H1 (cell line): ENCODE measurements at regions not wholly inside any gene's neighbourhood (a gene's known extent, or its start where the extent isn't known, plus 50 kb on each side); places are given as distances from the start of the nearest gene placed in this dataset.
A peak's percentile ranks its signal among the peaks of the same experiment; 100 is the strongest.

Source experiments
- CTCF ChIA-PET: fragments of 300-600 bp; sonication (Branson Sonifier 250); formaldehyde crosslinking; loops from one replicate; lab custom pipeline; 2021; ENCODE audit not compliant: partially characterized antibody; lab: Charles Lee
- POLR2A ChIA-PET: fragments of 300-600 bp; sonication (Branson Sonifier 250); formaldehyde crosslinking; loops from one replicate; lab custom pipeline; 2021; ENCODE audit warnings: inconsistent platforms; ENCODE audit not compliant: partially characterized antibody; lab: Charles Lee
- DNase-seq, 2 experiments: peaks; one replicate each; pipeline versions ENCODE4 v3.0.0 to v3.0.0-alpha.2; 2010 to 2022; ENCODE audit warnings: low spot score in 2 of 2, low read depth in 1 of 2, mixed read lengths in 1 of 2
- FAIRE-seq: peaks from 2 replicates; lab custom pipeline; 2011; peaks lifted over from hg19 to GRCh38; lab: Jason Lieb, UNC
- H2AFZ ChIP-seq: 2 replicates; pipeline ENCODE4 v1.8.1; 2012; ENCODE audit warnings: low read length, inconsistent platforms
- H2AK5ac ChIP-seq: 2 replicates; pipeline ENCODE4 v1.6.1; 2013; ENCODE audit warnings: low read depth, low read length
- H2BK120ac ChIP-seq: replicated peaks from 2 replicates; pipeline ENCODE3; 2013; ENCODE audit warnings: low read depth, low read length, inconsistent platforms
- H2BK12ac ChIP-seq: 2 replicates; pipeline ENCODE4 v1.6.1; 2013; ENCODE audit warnings: low read depth, low read length
- H2BK15ac ChIP-seq: 2 replicates; pipeline ENCODE4 v1.6.1; 2013; ENCODE audit warnings: low read length
- H2BK20ac ChIP-seq: 2 replicates; pipeline ENCODE4 v1.6.1; 2013; ENCODE audit warnings: low read length
- H2BK5ac ChIP-seq: 2 replicates; pipeline ENCODE4 v1.6.1; 2013; ENCODE audit warnings: low read depth, low read length
- H3K14ac ChIP-seq: 2 replicates; pipeline ENCODE4 v1.6.1; 2013; ENCODE audit warnings: inconsistent platforms; ENCODE audit not compliant: insufficient read length
- H3K18ac ChIP-seq: 2 replicates; pipeline ENCODE4 v1.6.1; 2013; ENCODE audit warnings: low read length; ENCODE audit errors: extremely low read depth
- H3K23ac ChIP-seq: 2 replicates; pipeline ENCODE4 v1.6.1; 2013; ENCODE audit warnings: inconsistent platforms; ENCODE audit not compliant: insufficient read length
- H3K23me2 ChIP-seq: 2 replicates; pipeline ENCODE4 v1.6.1; 2013; ENCODE audit warnings: low read depth, low read length
- H3K27ac ChIP-seq: 2 replicates; pipeline ENCODE4 v1.6.1; 2011; ENCODE audit warnings: low read depth, low read length, inconsistent platforms
- H3K27me3 ChIP-seq, 4 experiments: replicated peaks in 1 of 4; 1 replicate in 1 of 4; 2 replicates in 3 of 4; pipeline versions ENCODE4 v1.6.1 to v1.8.1; 2011 to 2013; ENCODE audit warnings: low read length in 3 of 4, mild to moderate bottlenecking in 3 of 4, inconsistent platforms in 2 of 4, mixed read lengths in 2 of 4, moderate library complexity in 1 of 4; ENCODE audit not compliant: control insufficient read depth in 3 of 4, insufficient read depth in 3 of 4; ENCODE audit errors: extremely low read depth in 1 of 4
- H3K36me3 ChIP-seq, 4 experiments: 2 replicates each; pipeline versions ENCODE4 v1.6.1 to v1.8.1; 2011 to 2013; ENCODE audit warnings: mild to moderate bottlenecking in 4 of 4, low read length in 3 of 4, moderate library complexity in 2 of 4, control low read depth in 1 of 4, inconsistent platforms in 1 of 4; ENCODE audit not compliant: insufficient read depth in 4 of 4, control insufficient read depth in 2 of 4
- H3K4ac ChIP-seq: replicated peaks from 2 replicates; pipeline ENCODE3; 2013; ENCODE audit warnings: low read length, low read depth, mixed read lengths, inconsistent platforms; ENCODE audit not compliant: insufficient read length
- H3K4me1 ChIP-seq, 4 experiments: replicated peaks in 1 of 4; 1 replicate in 1 of 4; 2 replicates in 3 of 4; pipeline versions ENCODE4 v1.6.1 to v1.8.1; 2011 to 2013; ENCODE audit warnings: low read length in 3 of 4, inconsistent platforms in 2 of 4, mixed read lengths in 1 of 4; ENCODE audit not compliant: insufficient read depth in 4 of 4, control insufficient read depth in 3 of 4
- H3K4me2 ChIP-seq, 2 experiments: 2 replicates each; pipeline versions ENCODE4 v1.6.1 to v1.8.1; 2011 to 2013; ENCODE audit warnings: low read depth in 2 of 2, low read length in 2 of 2, control low read depth in 1 of 2, inconsistent platforms in 1 of 2, mild to moderate bottlenecking in 1 of 2; ENCODE audit not compliant: insufficient read depth in 1 of 2
- H3K4me3 ChIP-seq, 4 experiments: fragments of 200-600, 300-600 bp in 1 of 4; sonication (generic), shearing (Covaris generic), sonication (Bioruptor Twin) in 1 of 4; 2 replicates each; pipeline versions ENCODE4 v1.5.1 to v1.8.1; 2011 to 2016; ENCODE audit warnings: low read length in 4 of 4, low read depth in 3 of 4, control low read depth in 2 of 4, inconsistent platforms in 2 of 4, mild to moderate bottlenecking in 2 of 4, mixed read lengths in 1 of 4, moderate library complexity in 1 of 4; ENCODE audit not compliant: insufficient read depth in 2 of 4; ENCODE audit errors: extremely low read depth in 1 of 4
- H3K56ac ChIP-seq: replicated peaks from 2 replicates; pipeline ENCODE3; 2013; ENCODE audit warnings: low read depth, mild to moderate bottlenecking, mixed read lengths, low read length, inconsistent platforms; ENCODE audit not compliant: insufficient read length
- H3K79me1 ChIP-seq: 2 replicates; pipeline ENCODE4 v1.6.1; 2013; ENCODE audit warnings: low read depth, low read length, control low read depth
- H3K79me2 ChIP-seq, 2 experiments: 2 replicates each; pipeline versions ENCODE4 v1.6.1 to v1.8.1; 2012 to 2013; ENCODE audit warnings: low read length in 2 of 2, mild to moderate bottlenecking in 2 of 2, inconsistent platforms in 1 of 2; ENCODE audit not compliant: insufficient read depth in 2 of 2, control insufficient read depth in 1 of 2
- H3K9ac ChIP-seq, 4 experiments: replicated peaks in 1 of 4; 1 replicate in 1 of 4; 2 replicates in 3 of 4; pipeline versions ENCODE4 v1.6.1 to v1.8.1; 2011 to 2013; ENCODE audit warnings: low read depth in 3 of 4, low read length in 3 of 4, control low read depth in 2 of 4, mild to moderate bottlenecking in 2 of 4, moderate library complexity in 2 of 4, inconsistent platforms in 1 of 4; ENCODE audit errors: extremely low read depth in 1 of 4
- H3K9me3 ChIP-seq, 2 experiments: 2 replicates each; pipeline versions ENCODE4 v1.6.1 to v1.8.1; 2012 to 2013; ENCODE audit warnings: mild to moderate bottlenecking in 2 of 2, moderate library complexity in 2 of 2, control low read depth in 1 of 2, inconsistent platforms in 1 of 2, low read depth in 1 of 2, low read length in 1 of 2, mixed read lengths in 1 of 2; ENCODE audit not compliant: insufficient read depth in 2 of 2
- H4K20me1 ChIP-seq, 2 experiments: replicated peaks in 1 of 2; 2 replicates each; pipeline versions ENCODE3 to v1.8.1; 2011 to 2013; ENCODE audit warnings: inconsistent platforms in 2 of 2, low read length in 2 of 2, mild to moderate bottlenecking in 1 of 2; ENCODE audit not compliant: insufficient read depth in 2 of 2, control insufficient read depth in 1 of 2
- H4K5ac ChIP-seq: 2 replicates; pipeline ENCODE4 v1.6.1; 2013; ENCODE audit warnings: low read length, low read depth, mixed read lengths, inconsistent platforms; ENCODE audit not compliant: insufficient read length
- H4K8ac ChIP-seq: 2 replicates; pipeline ENCODE4 v1.8.0; 2013; ENCODE audit warnings: mild to moderate bottlenecking, moderate library complexity, low read length, inconsistent platforms; ENCODE audit not compliant: insufficient read depth; ENCODE audit errors: extremely low read depth
- H4K91ac ChIP-seq: replicated peaks from 2 replicates; pipeline ENCODE3; 2013; ENCODE audit warnings: low read length, mixed read lengths, inconsistent platforms; ENCODE audit not compliant: insufficient read length
- ASH2L ChIP-seq: fragments of 200-600, 300-600 bp; sonication (generic); IDR thresholded peaks from one replicate; pipeline ENCODE4 v1.7.1; 2017; ENCODE audit warnings: low read length
- ATF2 ChIP-seq: IDR thresholded peaks from 2 replicates; pipeline ENCODE4 v1.6.1; 2012; ENCODE audit warnings: low read length, inconsistent platforms
- EGR1 ChIP-seq: IDR thresholded peaks from 2 replicates; pipeline ENCODE4 v1.6.1; 2011; ENCODE audit warnings: low read depth, low read length, borderline replicate concordance
- HDAC2 ChIP-seq, 2 experiments: fragments of 300-600 bp in 1 of 2; sonication (generic) in 1 of 2; IDR thresholded peaks; 2 replicates each; pipeline ENCODE4 v1.6.1; 2011 to 2012; ENCODE audit warnings: low read depth in 2 of 2, low read length in 2 of 2, mild to moderate bottlenecking in 2 of 2, moderate library complexity in 2 of 2, borderline replicate concordance in 1 of 2, inconsistent platforms in 1 of 2
- HDAC6 ChIP-seq: IDR thresholded peaks from one replicate; pipeline ENCODE4 v1.7.1; 2012; ENCODE audit warnings: low read depth, mild to moderate bottlenecking, inconsistent platforms, low read length, moderate library complexity
- NANOG ChIP-seq: IDR thresholded peaks from 2 replicates; pipeline ENCODE4 v1.6.1; 2011; ENCODE audit warnings: low read length, low read depth, mild to moderate bottlenecking, inconsistent platforms; ENCODE audit not compliant: insufficient read depth, poor library complexity, severe bottlenecking
- PHF8 ChIP-seq: fragments of 200-600 bp; sonication (generic); conservative IDR thresholded peaks from 2 replicates; pipeline ENCODE4 v1.7.1; 2012; ENCODE audit warnings: low read depth, mild to moderate bottlenecking, inconsistent platforms, low read length, moderate library complexity
- POLR2A ChIP-seq, 2 experiments: IDR thresholded peaks; 1 replicate in 1 of 2; 2 replicates in 1 of 2; pipeline ENCODE4 v1.6.1; 2011; ENCODE audit warnings: low read depth in 2 of 2, low read length in 2 of 2, mild to moderate bottlenecking in 2 of 2; ENCODE audit errors: control extremely low read depth in 1 of 2
- POU5F1 ChIP-seq: IDR thresholded peaks from 2 replicates; pipeline ENCODE4 v1.6.1; 2011; ENCODE audit warnings: low read depth, mild to moderate bottlenecking, low read length, moderate library complexity
- SIX5 ChIP-seq: IDR thresholded peaks from 2 replicates; pipeline ENCODE4 v1.6.1; 2011; ENCODE audit warnings: mild to moderate bottlenecking, low read depth, low read length
- SP1 ChIP-seq: IDR thresholded peaks from 2 replicates; pipeline ENCODE4 v1.6.1; 2011; ENCODE audit warnings: low read depth, low read length
- SRF ChIP-seq: IDR thresholded peaks from 2 replicates; pipeline ENCODE4 v1.6.1; 2011; ENCODE audit warnings: mild to moderate bottlenecking, low read depth, low read length, moderate library complexity
- SUZ12 ChIP-seq: fragments of 200-600 bp; sonication (generic); IDR thresholded peaks from 2 replicates; pipeline ENCODE4 v1.6.1; 2012; ENCODE audit warnings: mild to moderate bottlenecking, inconsistent platforms, low read length, moderate library complexity, mixed read lengths
- WGBS, 2 experiments: shearing (Covaris generic) in 1 of 2; methylation state at CpG; one replicate each; pipeline versions ENCODE4 v1.1.6 to v1.1.7; 2013 to 2015; ENCODE audit warnings: low lambda C conversion rate in 2 of 2, mixed read lengths in 2 of 2, inconsistent platforms in 1 of 2, low coverage in 1 of 2, missing lambda C conversion rate in 1 of 2; ENCODE audit not compliant: insufficient replicate concordance in 2 of 2, insufficient coverage in 1 of 2, insufficient read length in 1 of 2; ENCODE audit errors: extremely low coverage in 1 of 2, missing lambda C conversion rate in 1 of 2; 5-methylcytosine and 5-hydroxymethylcytosine counted together

- ChIA-PET POLR2A (no interaction called here), CTCF (interaction anchor here (1.0 to 3.5 kb wide), 17 partner anchors 11 to 1519 kb away, joined by 3 to 47 read pairs (median 6); no protein-coding TSS in a partner anchor)
- no peak overlapping the region for H3K18ac ChIP-seq
- H2BK15ac ChIP-seq, result no peak overlapping the region
- no peaks in the 10 kb centered on the region for H3K36me3 ChIP-seq
- H3K4me3 ChIP-seq, result no peak overlapping the region
- H2BK120ac ChIP-seq, result no peak overlapping the region
- no peaks in the 10 kb centered on the region for H3K79me2 ChIP-seq
- no peak overlapping the region for H2AK5ac ChIP-seq
- H3K23me2 ChIP-seq, result peaks cover 4% of the 10 kb centered on the region; the same call in 1 of the 2 replicates
- H3K4me1 ChIP-seq, result peaks cover 0 to 5% (median 1%) of the 10 kb centered on the region in 4 experiments; a peak in 1 of 7 replicates
- no peak overlapping the region for H2BK20ac ChIP-seq
- no peak overlapping the region for H4K8ac ChIP-seq
- H3K4me2 ChIP-seq, result no peak overlapping the region
- H3K79me1 ChIP-seq, result no peaks in the 10 kb centered on the region
- H4K91ac ChIP-seq, result no peak overlapping the region
- H3K27ac ChIP-seq, result no peak overlapping the region
- no peak overlapping the region for H3K9ac ChIP-seq
- 89% methylated on average over 6 of the region's 6 CpGs; no CpG with 5 or more reads in 1 of the 2 experiments for WGBS, 2 experiments
- no peak for DNase-seq
- 0 out of 2 replicates have a peak overlapping the region, but pooled peaks have one; percentile 68 for H2AFZ ChIP-seq
- H3K4ac ChIP-seq, result no peak overlapping the region
- no peaks in the 10 kb centered on the region for H3K9me3 ChIP-seq
- no peak overlapping the region for H2BK5ac ChIP-seq
- H4K20me1 ChIP-seq, result no peaks in the 10 kb centered on the region
- no peak overlapping the region for H3K56ac ChIP-seq
- no peak for FAIRE-seq
- H3K23ac ChIP-seq, result no peak overlapping the region
- no peak overlapping the region for H4K5ac ChIP-seq
- no peak overlapping the region for H2BK12ac ChIP-seq
- H3K27me3 ChIP-seq, result peaks cover 0 to 3% (median 1%) of the 10 kb centered on the region in 4 experiments; a peak in 3 of 7 replicates
- no peak overlapping the region for H3K14ac ChIP-seq
- TF ChIP-seq SIX5 (no peak), EGR1 (no peak), POU5F1 (no peak), HDAC2 (IDR thresholded peaks at IDR 0.05; ENCODE audit: borderline replicate concordance in 1 of 2, low read depth in 2 of 2, low read length in 2 of 2) (no peak), SP1 (no peak), HDAC6 (no peak), SUZ12 (no peak), POLR2A (IDR thresholded peaks at IDR 0.05; ENCODE audit: control extremely low read depth in 1 of 2, low read depth in 2 of 2, low read length in 2 of 2) (no peak), PHF8 (no peak), ASH2L (no peak), ATF2 (no peak), SRF (no peak), NANOG (no peak)
These were observed 287.1 kb upstream of the G2E3 start for GRCh38 chr14:30271811-30272323.
